ENCODE measurements at regions not wholly inside any gene's neighbourhood (a gene's known extent, or its start where the extent isn't known, plus 50 kb on each side); places are given as distances from the start of the nearest gene placed in this dataset.

DNA sequence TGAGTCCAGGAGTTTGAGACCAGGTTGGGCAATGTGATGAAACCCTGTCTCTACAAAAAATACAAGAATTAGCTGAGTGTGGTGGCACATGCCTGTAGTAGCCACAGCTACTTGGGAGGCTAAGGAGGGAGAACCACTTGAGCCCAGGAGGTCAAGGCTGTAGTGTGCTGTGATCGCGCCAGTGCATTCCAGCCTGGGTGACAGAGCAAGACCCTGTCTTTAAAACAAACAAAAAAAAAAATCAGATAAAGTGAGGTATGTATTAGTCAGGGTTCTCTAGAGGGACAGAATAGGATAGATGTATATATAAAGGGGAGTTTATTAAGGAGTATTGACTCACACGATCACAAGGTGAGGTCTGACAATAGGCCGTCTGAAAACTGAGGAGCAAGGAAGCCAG lies 101.5 kb upstream of the GPR26 start:
- H3K36me3 Mint-ChIP-seq = no peaks in the 10 kb centered on the region
- ATAC-seq = no peak
- H3K9me3 Mint-ChIP-seq = no peaks in the 10 kb centered on the region
- DNase-seq (ENCODE audit: low spot score in 2 of 2) = no peak
- H3K27ac Mint-ChIP-seq = no peak overlapping the region

DNA sequence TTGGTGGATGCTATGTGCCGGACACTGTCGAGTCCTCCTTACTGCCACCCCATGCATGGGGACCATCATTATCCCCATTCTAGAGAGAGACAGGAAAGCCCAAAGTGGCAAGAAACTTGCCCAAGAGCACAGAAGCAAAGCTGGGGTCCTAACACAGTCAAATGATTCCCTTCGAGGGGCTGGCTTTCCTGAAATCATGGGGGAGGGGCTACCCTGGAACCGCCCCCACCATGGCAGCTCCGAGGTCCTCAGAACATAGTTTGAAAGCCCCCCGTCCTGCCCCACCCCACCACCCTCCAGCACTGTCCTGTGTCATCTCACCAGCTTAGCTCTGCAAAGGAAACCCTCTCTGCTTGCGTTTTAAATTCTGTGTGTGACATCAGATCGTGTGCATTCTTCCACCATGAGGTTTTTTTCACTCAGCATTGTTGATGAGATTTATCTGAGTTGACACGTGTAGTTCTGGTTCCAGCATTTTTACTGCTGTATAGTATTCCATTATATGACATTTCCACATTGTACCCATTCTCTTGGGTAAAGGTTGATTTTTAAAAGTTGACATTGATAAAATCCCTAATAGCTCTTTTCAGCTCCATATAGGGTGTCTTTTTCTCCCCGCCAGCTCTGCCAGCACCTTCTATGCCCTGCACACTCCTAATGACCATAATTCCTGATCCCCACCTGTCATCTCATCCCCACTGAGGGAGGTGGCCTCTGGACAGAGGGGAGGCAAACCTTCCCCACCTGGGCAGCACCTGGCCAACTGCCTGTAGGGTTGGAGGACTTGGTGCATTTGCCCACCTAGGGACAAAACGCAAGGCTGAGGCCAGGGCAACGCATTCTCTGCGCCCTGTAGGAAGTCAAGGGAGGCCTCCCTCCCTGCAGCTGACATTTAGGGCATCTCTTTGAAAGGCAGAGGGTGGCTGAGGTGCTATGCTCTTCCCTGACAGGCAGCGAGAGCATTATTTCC lies 100.2 kb upstream of the GPR26 start:
- no peak for ATAC-seq
- no peaks in the 10 kb centered on the region for H3K9me3 Mint-ChIP-seq
- DNase-seq (ENCODE audit: low spot score in 2 of 2) = no peak
- no peak overlapping the region for H3K27ac Mint-ChIP-seq
- H3K36me3 Mint-ChIP-seq = no peaks in the 10 kb centered on the region

DNA sequence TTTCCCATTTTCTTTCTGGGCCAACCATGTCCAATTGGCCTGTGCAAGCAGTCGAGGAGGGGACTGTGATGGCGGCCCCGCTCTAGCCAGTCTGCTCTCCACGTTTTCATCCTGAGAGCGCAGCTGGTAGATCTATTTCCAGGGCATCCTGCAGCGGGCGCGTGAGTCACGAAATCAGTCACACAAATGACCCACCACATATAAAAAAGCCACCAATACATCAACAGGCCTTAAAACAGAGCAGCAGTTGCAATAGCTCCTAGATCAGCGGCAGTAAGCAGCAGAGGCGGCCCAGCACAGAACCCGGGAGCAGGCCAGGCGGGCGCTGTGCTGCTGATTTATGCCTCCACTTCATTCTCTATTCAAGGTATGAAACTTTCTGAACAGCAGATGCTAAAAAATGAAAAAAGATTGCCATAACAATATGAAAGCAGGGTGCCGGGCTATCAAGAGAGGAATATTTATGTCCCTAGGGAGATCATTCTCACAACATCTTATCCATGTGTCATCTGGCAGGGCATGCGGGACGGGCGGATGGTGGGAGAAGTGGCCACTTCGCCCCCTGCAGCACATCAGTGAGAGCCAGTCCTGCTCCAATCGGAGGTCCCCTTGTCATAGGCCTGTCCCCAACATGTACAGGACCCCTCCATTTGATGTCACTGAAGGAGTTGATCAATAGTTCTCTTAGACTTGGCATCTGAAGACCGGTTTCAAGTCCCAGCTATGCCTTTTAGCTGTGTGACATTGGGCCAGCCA lies 98.0 kb upstream of the GPR26 start:
- DNase-seq (ENCODE audit: low spot score in 2 of 2) (no peak), ATAC-seq (no peak)
- Mint-ChIP-seq H3K9me3 (no peaks in the 10 kb centered on the region), H3K27ac (no peak overlapping the region), H3K36me3 (no peaks in the 10 kb centered on the region)

- Mint-ChIP-seq H3K27ac (no peak overlapping the region), H3K36me3 (no peaks in the 10 kb centered on the region), H3K9me3 (no peaks in the 10 kb centered on the region)
- no peak for ATAC-seq
- no peak for DNase-seq (ENCODE audit: low spot score in 2 of 2)
Observed at GRCh38 chr10:123568751-123569150, 97.4 kb upstream of the GPR26 start.

GRCh38 chr10:123569436-123570035 lies 96.6 kb upstream of the GPR26 start:
- no peak overlapping the region for H3K27ac Mint-ChIP-seq
- DNase-seq (ENCODE audit: low spot score in 2 of 2) (no peak), ATAC-seq (no peak)
- no peaks in the 10 kb centered on the region for H3K36me3 Mint-ChIP-seq
- no peaks in the 10 kb centered on the region for H3K9me3 Mint-ChIP-seq

GRCh38 chr10:123570051-123570897 lies 95.9 kb upstream of the GPR26 start:
- H3K36me3 Mint-ChIP-seq = no peaks in the 10 kb centered on the region
- H3K27ac Mint-ChIP-seq = no peak overlapping the region
- DNase-seq (ENCODE audit: low spot score in 2 of 2) (no peak), ATAC-seq (no peak)
- no peaks in the 10 kb centered on the region for H3K9me3 Mint-ChIP-seq

GRCh38 chr10:123570898-123571515 lies 95.1 kb upstream of the GPR26 start:
- no peaks in the 10 kb centered on the region for H3K36me3 Mint-ChIP-seq
- no peak for DNase-seq (ENCODE audit: low spot score in 2 of 2)

DNA sequence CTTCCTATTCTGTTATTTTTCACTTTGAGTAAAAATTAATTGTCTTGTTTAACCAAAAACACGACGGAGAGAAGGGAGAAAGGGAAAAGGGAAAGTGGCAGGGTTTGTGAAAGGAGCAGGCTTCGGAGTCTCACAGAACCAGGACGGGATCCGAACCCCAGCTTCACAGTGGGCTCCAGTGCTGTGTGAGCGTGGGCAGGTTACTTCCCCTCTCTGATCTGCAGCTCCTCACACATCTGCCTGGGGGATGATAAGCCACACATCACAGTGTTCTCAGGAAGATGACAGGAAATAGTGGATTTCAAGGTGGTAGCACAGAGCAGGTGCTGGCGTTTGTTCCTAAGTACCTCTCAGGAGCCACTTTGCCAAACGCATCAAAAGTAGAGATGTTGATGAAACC lies 94.2 kb upstream of the GPR26 start:
- DNase-seq (ENCODE audit: low spot score in 2 of 2) = no peak
- no peaks in the 10 kb centered on the region for H3K36me3 Mint-ChIP-seq
- H3K27ac Mint-ChIP-seq = no peak overlapping the region
- H3K9me3 Mint-ChIP-seq = no peaks in the 10 kb centered on the region
- ATAC-seq = no peak

More at GRCh38 chr10:123570898-123571515, 95.1 kb upstream of the GPR26 start:
- no peak for ATAC-seq
- no peaks in the 10 kb centered on the region for H3K9me3 Mint-ChIP-seq
- no peak overlapping the region for H3K27ac Mint-ChIP-seq

DNA sequence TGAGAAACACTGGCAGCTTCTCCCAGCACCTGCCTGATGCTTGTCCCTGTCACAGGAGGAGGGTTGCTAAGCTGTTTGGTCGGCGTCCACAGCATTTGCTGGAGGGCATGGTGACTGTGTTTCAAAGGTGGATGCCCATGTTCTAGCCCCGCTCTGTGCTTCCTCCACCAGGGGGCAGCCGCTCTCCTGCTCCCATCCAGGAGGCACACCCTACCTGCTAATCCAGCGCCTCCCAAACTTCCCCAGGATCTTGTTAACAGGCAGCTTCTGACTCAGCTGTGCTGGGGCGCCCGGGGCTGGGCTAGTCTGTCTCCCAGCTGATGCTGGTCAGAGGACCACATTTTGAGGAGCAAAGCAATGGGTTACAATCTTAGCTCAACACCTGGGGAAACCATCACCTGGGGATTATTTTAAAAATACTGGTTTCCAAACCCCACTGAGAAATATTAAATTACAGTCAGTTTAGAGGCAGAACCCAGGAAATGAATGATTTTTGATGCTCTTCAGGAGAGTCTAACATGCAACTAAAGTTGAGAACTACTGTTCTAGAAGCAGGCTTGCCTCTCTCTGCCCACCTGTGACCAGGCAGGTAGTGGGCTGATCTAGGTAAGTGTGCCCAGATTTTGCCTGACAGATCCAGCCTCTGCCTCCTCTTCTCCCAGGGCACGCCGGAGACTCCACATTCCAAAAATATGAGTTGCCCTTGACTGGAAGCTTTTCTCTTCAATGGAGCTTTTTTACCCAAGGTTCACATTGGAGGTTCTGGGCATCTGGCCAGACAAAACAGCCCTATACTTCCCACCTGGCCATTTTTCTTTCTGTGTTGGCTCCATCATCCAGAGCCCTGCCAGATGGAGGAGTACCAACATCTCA lies 92.7 kb upstream of the GPR26 start:
- peak; percentile 36 to 65 for ATAC-seq
- peak in 1 of 2 donors; percentile 49 for DNase-seq (ENCODE audit: low spot score in 2 of 2)
- Mint-ChIP-seq H3K36me3 (no peaks in the 10 kb centered on the region), H3K9me3 (no peaks in the 10 kb centered on the region), H3K27ac (no peak overlapping the region)

DNA sequence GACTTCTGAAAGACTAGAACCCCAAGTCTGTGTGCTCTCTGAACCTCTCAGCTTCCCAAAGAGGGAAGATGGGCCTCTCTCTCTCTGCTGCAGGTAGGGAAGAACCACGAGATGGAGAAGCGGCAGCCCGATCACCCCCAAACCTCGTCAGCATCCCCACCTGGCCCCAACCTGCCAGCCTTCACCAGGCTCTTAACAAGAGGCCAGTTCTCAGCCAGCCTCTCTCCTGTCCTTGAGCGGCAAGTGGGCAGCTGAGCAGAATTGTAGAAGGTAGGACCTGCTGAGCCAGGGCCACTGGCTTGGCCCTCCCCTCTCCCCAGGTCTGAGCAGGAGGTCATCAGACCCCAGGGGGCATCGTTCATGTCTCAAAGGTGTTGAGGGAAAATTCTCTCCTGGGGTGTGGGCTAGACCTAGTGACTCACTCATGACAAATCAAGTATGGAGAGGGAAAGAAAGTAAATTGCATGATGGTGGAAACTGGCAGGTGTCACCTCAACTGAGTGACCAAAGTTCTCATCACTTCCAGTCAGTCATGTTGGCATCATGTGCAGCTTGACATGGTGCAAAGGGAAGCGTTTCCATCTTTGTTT lies 92.0 kb upstream of the GPR26 start:
- H3K9me3 Mint-ChIP-seq = no peaks in the 10 kb centered on the region
- ATAC-seq (no peak), DNase-seq (ENCODE audit: low spot score in 2 of 2) (no peak)
- H3K36me3 Mint-ChIP-seq = no peaks in the 10 kb centered on the region
- H3K27ac Mint-ChIP-seq = no peak overlapping the region

DNA sequence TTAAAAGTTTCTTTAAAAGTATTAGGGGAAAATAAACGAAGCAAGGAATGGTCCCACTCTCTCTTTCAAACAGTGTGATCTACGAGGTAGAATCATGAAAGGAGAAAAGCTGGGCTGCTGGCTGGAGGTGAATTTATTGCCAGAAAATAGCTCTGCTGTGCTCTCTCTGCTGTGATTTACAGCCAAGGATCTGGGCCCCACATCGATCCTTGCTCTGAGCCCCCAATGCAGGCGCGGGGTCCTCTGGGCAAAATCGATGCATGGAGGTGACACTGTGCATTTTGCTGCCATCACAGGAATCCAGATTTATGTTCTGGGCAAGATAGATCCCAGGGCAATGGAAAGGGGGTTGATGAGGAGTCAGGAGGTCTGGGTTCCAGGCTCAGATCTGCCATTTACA lies 91.0 kb upstream of the GPR26 start:
- no peaks in the 10 kb centered on the region for H3K9me3 Mint-ChIP-seq
- ATAC-seq (no peak), DNase-seq (ENCODE audit: low spot score in 2 of 2) (no peak)
- no peak overlapping the region for H3K27ac Mint-ChIP-seq
- no peaks in the 10 kb centered on the region for H3K36me3 Mint-ChIP-seq

DNA sequence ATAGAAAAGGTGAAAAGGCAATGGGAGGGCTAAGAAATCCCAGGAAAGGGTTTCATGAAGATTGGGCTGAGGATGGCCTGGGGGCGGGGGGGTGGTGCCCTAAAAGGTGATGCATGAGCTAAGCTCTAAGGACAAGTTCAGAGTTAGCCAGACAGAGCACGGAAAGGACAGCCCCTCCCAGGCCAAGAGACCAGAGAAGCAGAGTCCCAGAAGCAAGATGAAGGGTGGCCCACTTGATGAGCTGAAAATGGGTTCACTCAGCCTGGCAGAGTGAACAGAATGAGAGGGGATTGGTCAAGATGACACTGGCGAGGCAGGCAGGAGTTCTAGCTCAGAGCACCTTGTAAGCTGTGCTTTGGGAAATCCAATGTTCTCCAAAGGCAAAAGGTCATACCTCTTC lies 89.4 kb upstream of the GPR26 start:
- ATAC-seq (no peak), DNase-seq (ENCODE audit: low spot score in 2 of 2) (no peak)
- Mint-ChIP-seq H3K9me3 (no peaks in the 10 kb centered on the region), H3K27ac (peak overlapping the region in 1 of 2 donors; percentile 25), H3K36me3 (no peaks in the 10 kb centered on the region)

DNA sequence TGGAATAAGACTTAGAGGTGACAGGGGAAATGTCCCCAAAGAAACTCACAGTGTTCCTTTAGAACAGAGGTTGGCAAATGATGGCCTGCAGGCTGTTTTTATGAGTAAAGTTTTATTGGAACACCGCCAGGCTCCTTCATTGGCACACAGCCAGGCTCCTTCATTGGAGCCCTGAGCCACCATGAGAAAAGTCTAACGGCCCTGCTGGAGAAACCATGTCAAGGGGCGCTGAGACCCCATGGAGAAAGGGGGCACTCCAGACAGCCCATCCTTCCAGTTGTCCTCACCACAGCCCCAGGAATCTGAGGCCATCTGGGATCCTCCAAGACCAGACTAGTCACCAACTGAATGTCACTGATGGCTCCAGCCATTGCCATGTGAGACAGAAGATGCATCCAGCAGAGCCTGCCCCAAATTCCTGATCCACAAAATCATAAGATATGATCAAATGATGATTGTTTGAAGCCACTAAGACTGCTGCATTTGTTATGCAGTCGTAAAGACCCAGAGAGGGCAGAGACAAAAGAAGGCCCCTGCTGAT lies 88.2 kb upstream of the GPR26 start:
- no peak overlapping the region for H3K27ac Mint-ChIP-seq
- H3K36me3 Mint-ChIP-seq = no peaks in the 10 kb centered on the region
- DNase-seq (ENCODE audit: low spot score in 2 of 2) (no peak), ATAC-seq (no peak)
- H3K9me3 Mint-ChIP-seq = no peaks in the 10 kb centered on the region

DNA sequence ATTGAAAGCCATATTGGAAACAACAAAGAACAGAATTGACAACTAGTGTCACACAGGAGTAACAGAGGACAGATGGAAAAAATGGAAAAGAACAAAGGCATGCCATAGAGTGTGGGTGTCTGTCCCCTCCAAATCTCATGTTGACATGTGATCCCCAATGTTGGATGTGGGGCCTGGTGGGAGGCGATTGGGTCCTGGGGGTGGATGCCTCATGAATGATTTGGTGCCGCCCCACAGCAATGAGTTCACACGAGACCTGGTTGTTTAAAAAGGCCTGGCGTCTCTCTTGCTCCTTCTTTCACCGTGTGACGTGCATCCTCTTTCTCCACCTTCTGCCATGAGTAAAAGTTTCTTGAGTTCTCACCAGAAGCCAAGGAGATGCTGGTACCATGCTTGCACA lies 87.4 kb upstream of the GPR26 start:
- Mint-ChIP-seq H3K9me3 (no peaks in the 10 kb centered on the region), H3K36me3 (no peaks in the 10 kb centered on the region), H3K27ac (no peak overlapping the region)
- no peak for DNase-seq (ENCODE audit: low spot score in 2 of 2)
- ATAC-seq = no peak

GRCh38 chr10:123579675-123580074 lies 86.5 kb upstream of the GPR26 start:
- H3K36me3 Mint-ChIP-seq = no peaks in the 10 kb centered on the region
- H3K9me3 Mint-ChIP-seq = no peaks in the 10 kb centered on the region
- DNase-seq (ENCODE audit: low spot score in 2 of 2) (no peak), ATAC-seq (no peak)
- no peak overlapping the region for H3K27ac Mint-ChIP-seq

All from activated naive CD4-positive, alpha-beta T cell treated with anti-CD3 and anti-CD28 coated beads, Interleukin-2, amount 50 U/mL, for 72 hours (primary cell).